ENCODE measurements at regions not wholly inside any gene's neighbourhood (a gene's known extent, or its start where the extent isn't known, plus 50 kb on each side); places are given as distances from the start of the nearest gene placed in this dataset. TPM values are rescaled to one million over a fixed set of nuclear protein-coding genes. Genes with fewer than 3 reads are reported as not detected.

DNA sequence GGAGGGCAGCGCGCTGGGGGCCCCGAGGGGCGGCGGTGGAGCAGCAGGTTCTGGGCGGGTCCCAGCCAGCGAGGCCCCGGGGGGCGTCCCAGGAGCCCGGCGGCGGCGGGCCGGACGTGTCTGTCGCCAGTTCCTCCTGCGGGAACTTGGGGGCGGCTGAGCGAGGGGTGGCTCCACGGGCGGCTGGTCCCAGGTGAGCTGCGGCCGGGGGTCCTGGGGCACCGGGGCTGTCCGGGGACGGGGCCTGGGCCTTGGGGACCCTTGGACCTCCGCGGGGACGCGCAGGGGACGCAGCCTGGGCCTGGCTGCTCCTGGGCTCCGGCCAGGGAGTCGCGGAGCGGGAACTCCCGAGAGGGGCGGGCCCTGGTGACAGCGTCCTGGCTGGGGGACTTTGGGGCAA is 54.2 kb upstream of the ZNF267 start:
- intact Hi-C loops (cut with micrococcal nuclease; ENCODE audit: unreplicated experiment) = no loop called here
- Histone ChIP-seq H3K27ac (ENCODE audit: low read depth, low read length, poor library complexity, severe bottlenecking) (no peak overlapping the region), H3K9me3 (ENCODE audit: low read length) (no peaks in the 10 kb centered on the region), H2AFZ (ENCODE audit: low read length) (no peak overlapping the region), H3K36me3 (ENCODE audit: insufficient read depth, low read length) (no peaks in the 10 kb centered on the region), H3K4me1 (ENCODE audit: insufficient read depth, low read length, poor library complexity, severe bottlenecking) (no peaks in the 10 kb centered on the region), H3K9me2 (ENCODE audit: insufficient read depth, low read length) (no peaks in the 10 kb centered on the region), H3K4me3 (ENCODE audit: low read depth, low read length, poor library complexity, severe bottlenecking) (no peak overlapping the region), H4K20me1 (ENCODE audit: insufficient read depth, low read length) (no peaks in the 10 kb centered on the region), H3K79me2 (ENCODE audit: insufficient read depth, low read depth, low read length) (no peaks in the 10 kb centered on the region), H3K4me2 (ENCODE audit: low read length) (no peak overlapping the region)
- POLR2A ChIA-PET = no interaction called here
- no peak for TF ChIP-seq EZH2phosphoT487 (IDR thresholded peaks at IDR 0.05; ENCODE audit: borderline replicate concordance, low read depth, low read length)
- TF ChIP-seq, protein P1, sequence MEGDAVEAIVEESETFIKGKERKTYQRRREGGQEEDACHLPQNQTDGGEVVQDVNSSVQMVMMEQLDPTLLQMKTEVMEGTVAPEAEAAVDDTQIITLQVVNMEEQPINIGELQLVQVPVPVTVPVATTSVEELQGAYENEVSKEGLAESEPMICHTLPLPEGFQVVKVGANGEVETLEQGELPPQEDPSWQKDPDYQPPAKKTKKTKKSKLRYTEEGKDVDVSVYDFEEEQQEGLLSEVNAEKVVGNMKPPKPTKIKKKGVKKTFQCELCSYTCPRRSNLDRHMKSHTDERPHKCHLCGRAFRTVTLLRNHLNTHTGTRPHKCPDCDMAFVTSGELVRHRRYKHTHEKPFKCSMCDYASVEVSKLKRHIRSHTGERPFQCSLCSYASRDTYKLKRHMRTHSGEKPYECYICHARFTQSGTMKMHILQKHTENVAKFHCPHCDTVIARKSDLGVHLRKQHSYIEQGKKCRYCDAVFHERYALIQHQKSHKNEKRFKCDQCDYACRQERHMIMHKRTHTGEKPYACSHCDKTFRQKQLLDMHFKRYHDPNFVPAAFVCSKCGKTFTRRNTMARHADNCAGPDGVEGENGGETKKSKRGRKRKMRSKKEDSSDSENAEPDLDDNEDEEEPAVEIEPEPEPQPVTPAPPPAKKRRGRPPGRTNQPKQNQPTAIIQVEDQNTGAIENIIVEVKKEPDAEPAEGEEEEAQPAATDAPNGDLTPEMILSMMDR (conservative IDR thresholded peaks at IDR 0.05; ENCODE audit: low read length) = no peak
- no TSS peak for BruUV-seq (replicated peaks)
- DNase-seq (ENCODE audit: low spot score) = no peak
- CTCF ChIA-PET (ENCODE audit: unreplicated experiment) = no interaction called here

DNA sequence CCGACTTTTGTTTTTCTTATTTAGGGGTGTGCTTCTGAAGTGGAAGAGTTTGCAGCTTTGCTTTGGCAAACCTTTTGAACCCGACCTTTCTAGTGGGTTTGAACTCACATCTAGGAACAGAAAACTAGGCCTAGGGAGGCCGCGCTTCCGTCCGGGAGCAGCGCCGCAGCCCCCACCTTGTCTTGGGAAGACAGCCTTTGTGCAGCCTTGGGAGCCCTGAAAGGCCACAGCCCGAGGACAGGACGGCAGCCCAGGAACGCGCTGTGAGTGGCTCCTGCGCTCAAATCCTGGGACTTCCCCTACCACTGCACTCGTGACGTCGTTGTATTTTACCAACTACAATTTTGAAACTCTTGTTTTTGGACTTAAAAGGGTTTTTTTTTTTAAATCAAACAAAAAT is 53.7 kb upstream of the ZNF267 start:
- POLR2A ChIA-PET = no interaction called here
- intact Hi-C loops (cut with micrococcal nuclease; ENCODE audit: unreplicated experiment) = no loop called here
- no peak overlapping the region for H3K4me2 ChIP-seq (ENCODE audit: low read length)

More for the DNA sequence above, 53.7 kb upstream of the ZNF267 start:
- Histone ChIP-seq H3K9me3 (ENCODE audit: low read length) (no peaks in the 10 kb centered on the region), H3K79me2 (ENCODE audit: insufficient read depth, low read depth, low read length) (no peaks in the 10 kb centered on the region), H3K9me2 (ENCODE audit: insufficient read depth, low read length) (no peaks in the 10 kb centered on the region), H3K36me3 (ENCODE audit: insufficient read depth, low read length) (no peaks in the 10 kb centered on the region), H3K4me1 (ENCODE audit: insufficient read depth, low read length, poor library complexity, severe bottlenecking) (no peaks in the 10 kb centered on the region), H3K4me3 (ENCODE audit: low read depth, low read length, poor library complexity, severe bottlenecking) (no peak overlapping the region), H4K20me1 (ENCODE audit: insufficient read depth, low read length) (no peaks in the 10 kb centered on the region), H3K27ac (ENCODE audit: low read depth, low read length, poor library complexity, severe bottlenecking) (no peak overlapping the region), H2AFZ (ENCODE audit: low read length) (no peak overlapping the region)
- TF ChIP-seq EZH2phosphoT487 (IDR thresholded peaks at IDR 0.05; ENCODE audit: borderline replicate concordance, low read depth, low read length) = no peak
- TF ChIP-seq, protein P1 (conservative IDR thresholded peaks at IDR 0.05; ENCODE audit: low read length) = no peak
- BruUV-seq (replicated peaks) = no TSS peak
- CTCF ChIA-PET (ENCODE audit: unreplicated experiment) = no interaction called here
- DNase-seq (ENCODE audit: low spot score) = no peak

Small RNAs in the stretch of these regions (small RNA-seq; reads per million reads assigned to genes)
- gene AC074050.1 = not detected
